ENCODE measurements at regions not wholly inside any gene's neighbourhood (a gene's known extent, or its start where the extent isn't known, plus 50 kb on each side); places are given as distances from the start of the nearest gene placed in this dataset.

- no peak for TF ChIP-seq E4F1 (IDR thresholded peaks at IDR 0.05; ENCODE audit: borderline replicate concordance, partially characterized antibody)
- TF ChIP-seq ZNF24 (IDR thresholded peaks at IDR 0.05): peak; percentile 66
- no peak for TF ChIP-seq MLLT1 (IDR thresholded peaks at IDR 0.05)
- TF ChIP-seq BCL11A (IDR thresholded peaks at IDR 0.05; ENCODE audit: low read depth, low read length): peak; percentile 34; the same call in 1 of the 2 replicates
- TF ChIP-seq NBN (IDR thresholded peaks at IDR 0.05): no peak
- TF ChIP-seq MTA2 (IDR thresholded peaks at IDR 0.05; ENCODE audit: low read depth): 0 out of 2 replicates have a peak, but pooled peaks have one; percentile 16
- peak; percentile 56; the same call in 1 of the 2 replicates for TF ChIP-seq NR2F1 (conservative IDR thresholded peaks at IDR 0.05)
Measured at GRCh38 chr7:81883801-81884393, 114.0 kb upstream of the HGF start (continued).

DNA sequence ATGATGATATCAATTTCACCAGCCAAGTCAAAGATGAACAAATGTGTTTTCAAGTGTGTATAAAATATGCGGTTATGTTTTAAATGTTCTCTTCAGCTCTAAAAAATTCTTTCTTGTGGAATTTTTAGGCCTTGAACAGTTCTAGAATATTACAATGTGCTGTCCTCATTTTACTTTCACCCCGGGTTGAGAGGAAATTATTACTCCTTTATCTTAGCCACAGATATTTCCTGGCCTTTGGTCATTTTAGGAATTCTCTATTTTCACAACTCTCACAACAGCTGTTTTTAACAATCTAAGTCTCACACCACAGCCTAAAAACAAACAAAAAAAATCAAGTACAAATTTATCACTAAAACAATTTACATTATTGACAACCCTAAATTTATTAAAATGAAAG is 112.2 kb upstream of the HGF start:
- DNase-seq (ENCODE audit: low read depth, low spot score) (no peak), FAIRE-seq (no peak), ATAC-seq (no peak)
- Histone ChIP-seq H3K36me3 (ENCODE audit: control insufficient read depth in 2 of 2, insufficient read depth in 2 of 2, low read length in 1 of 2) (no peaks in the 10 kb centered on the region), H2AFZ (ENCODE audit: control insufficient read depth, low read depth, low read length) (no peak overlapping the region), H3K4me3 (no peak overlapping the region), H3K27me3 (replicated peaks in 1 of 2; ENCODE audit: control insufficient read depth in 2 of 2, insufficient read depth in 2 of 2, low read length in 1 of 2) (no peaks in the 10 kb centered on the region), H3K4me2 (ENCODE audit: control insufficient read depth, insufficient read depth) (peak overlapping the region; percentile 30), H4K20me1 (ENCODE audit: control insufficient read depth, insufficient read depth) (no peaks in the 10 kb centered on the region), H3K27ac (ENCODE audit: control insufficient read depth, insufficient read depth) (no peak overlapping the region), H3K9me3 (replicated peaks; ENCODE audit: control insufficient read depth, insufficient read depth, low read length) (no peaks in the 10 kb centered on the region), H3K4me1 (ENCODE audit: control insufficient read depth, insufficient read depth, low read length) (peaks cover 15% of the 10 kb centered on the region), H3K79me2 (ENCODE audit: control insufficient read depth, insufficient read depth, low read length) (no peaks in the 10 kb centered on the region), H3K9ac (ENCODE audit: control insufficient read depth, insufficient read depth, low read length) (no peak overlapping the region)
- ChIA-PET RAD21 (ENCODE audit: unreplicated experiment) (interaction anchor here (1.2 kb wide), 1 partner anchor 132 kb away, joined by 3 read pairs; no protein-coding TSS in a partner anchor), SMC1A (ENCODE audit: uncharacterized antibody, unreplicated experiment) (no interaction called here), CTCF (no interaction called here), POLR2A (no interaction called here)
- in situ Hi-C loops (cut with MboI) (no loop called here), intact Hi-C loops (cut with micrococcal nuclease; ENCODE audit: unreplicated experiment) (loop anchor here (5.0 to 10.0 kb wide), 2 partner anchors 35 to 133 kb away; no protein-coding TSS in a partner anchor)
- no TSS peak for BruUV-seq (replicated peaks)
- WGBS (ENCODE audit: insufficient coverage, insufficient replicate concordance, low lambda C conversion rate, missing lambda C conversion rate): 0% methylated on average over 2 of the region's 2 CpGs
- no peak for TF ChIP-seq ZNF207 (IDR thresholded peaks at IDR 0.05; ENCODE audit: borderline replicate concordance)
- TF ChIP-seq CBX5 (IDR thresholded peaks at IDR 0.05; ENCODE audit: low read depth): no peak
- TF ChIP-seq JUNB (IDR thresholded peaks at IDR 0.05): no peak
- TF ChIP-seq, protein P1, sequence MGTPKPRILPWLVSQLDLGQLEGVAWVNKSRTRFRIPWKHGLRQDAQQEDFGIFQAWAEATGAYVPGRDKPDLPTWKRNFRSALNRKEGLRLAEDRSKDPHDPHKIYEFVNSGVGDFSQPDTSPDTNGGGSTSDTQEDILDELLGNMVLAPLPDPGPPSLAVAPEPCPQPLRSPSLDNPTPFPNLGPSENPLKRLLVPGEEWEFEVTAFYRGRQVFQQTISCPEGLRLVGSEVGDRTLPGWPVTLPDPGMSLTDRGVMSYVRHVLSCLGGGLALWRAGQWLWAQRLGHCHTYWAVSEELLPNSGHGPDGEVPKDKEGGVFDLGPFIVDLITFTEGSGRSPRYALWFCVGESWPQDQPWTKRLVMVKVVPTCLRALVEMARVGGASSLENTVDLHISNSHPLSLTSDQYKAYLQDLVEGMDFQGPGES (IDR thresholded peaks at IDR 0.05): no peak
- no peak for TF ChIP-seq SRF (IDR thresholded peaks at IDR 0.05; ENCODE audit: low read depth in 2 of 2, low read length in 2 of 2)
- no peak for TF ChIP-seq ZBED1 (IDR thresholded peaks at IDR 0.05; ENCODE audit: borderline replicate concordance)
- TF ChIP-seq ZBTB11 (CRISPR knock-in tag; IDR thresholded peaks at IDR 0.05): no peak

Measured in GM12878 (cell line).